Trophoblast cell (in vitro differentiated cells and primary cell): ENCODE measurements at regions not wholly inside any gene's neighbourhood (a gene's known extent, or its start where the extent isn't known, plus 50 kb on each side); places are given as distances from the start of the nearest gene placed in this dataset.

ENCODE experiments used
- DNase-seq, 2 donors: peaks; one replicate each; pipeline ENCODE4 v3.0.0-alpha.2; 2016
- H2AFZ ChIP-seq: 2 replicates; pipeline ENCODE4 v1.6.1; 2013; ENCODE audit warnings: low read length, moderate library complexity, mild to moderate bottlenecking; ENCODE audit not compliant: insufficient read depth, poor library complexity
- H2AK5ac ChIP-seq: 2 replicates; pipeline ENCODE4 v1.6.1; 2013; ENCODE audit warnings: mild to moderate bottlenecking, low read length
- H2BK120ac ChIP-seq: 2 replicates; pipeline ENCODE4 v1.6.1; 2013; ENCODE audit warnings: low read length, mild to moderate bottlenecking, moderate library complexity; ENCODE audit not compliant: insufficient read depth, poor library complexity
- H2BK12ac ChIP-seq: 2 replicates; pipeline ENCODE4 v1.6.1; 2013; ENCODE audit warnings: mild to moderate bottlenecking, low read length, moderate library complexity
- H2BK5ac ChIP-seq: 2 replicates; pipeline ENCODE4 v1.6.1; 2013; ENCODE audit warnings: low read length, low read depth, moderate library complexity, mild to moderate bottlenecking; ENCODE audit not compliant: poor library complexity
- H3K14ac ChIP-seq: 2 replicates; pipeline ENCODE4 v1.6.1; 2013; ENCODE audit warnings: mild to moderate bottlenecking, low read length
- H3K18ac ChIP-seq: 2 replicates; pipeline ENCODE4 v1.6.1; 2013; ENCODE audit warnings: mild to moderate bottlenecking, low read length
- H3K23ac ChIP-seq: 2 replicates; pipeline ENCODE4 v1.6.1; 2013; ENCODE audit warnings: low read length
- H3K27ac ChIP-seq: 2 replicates; pipeline ENCODE4 v1.5.1; 2013; ENCODE audit warnings: low read depth, mild to moderate bottlenecking, inconsistent platforms, low read length, moderate library complexity
- H3K27me3 ChIP-seq: 2 replicates; pipeline ENCODE4 v1.6.1; 2013; ENCODE audit warnings: inconsistent platforms, mild to moderate bottlenecking, low read length, moderate library complexity; ENCODE audit not compliant: insufficient read depth
- H3K36me3 ChIP-seq, 2 experiments: 1 replicate in 1 of 2; 2 replicates in 1 of 2; pipeline ENCODE4 v1.6.1; 2013; ENCODE audit warnings: low read length in 2 of 2, mild to moderate bottlenecking in 2 of 2, moderate library complexity in 1 of 2; ENCODE audit not compliant: insufficient read depth in 2 of 2, control insufficient read depth in 1 of 2
- H3K4ac ChIP-seq: 2 replicates; pipeline ENCODE4 v1.6.1; 2013; ENCODE audit warnings: low read depth, mild to moderate bottlenecking, low read length, moderate library complexity
- H3K4me1 ChIP-seq, 2 experiments: 1 replicate in 1 of 2; 2 replicates in 1 of 2; pipeline ENCODE4 v1.6.1; 2013; ENCODE audit warnings: low read length in 2 of 2, mild to moderate bottlenecking in 2 of 2, moderate library complexity in 1 of 2; ENCODE audit not compliant: insufficient read depth in 2 of 2, control insufficient read depth in 1 of 2
- H3K4me2 ChIP-seq: 2 replicates; pipeline ENCODE4 v1.6.1; 2013; ENCODE audit warnings: inconsistent platforms, mild to moderate bottlenecking, low read length, moderate library complexity
- H3K4me3 ChIP-seq: 2 replicates; pipeline ENCODE4 v1.5.1; 2013; ENCODE audit warnings: mild to moderate bottlenecking, low read depth, low read length, inconsistent platforms
- H3K79me1 ChIP-seq: one replicate; pipeline ENCODE4 v1.6.1; 2013; ENCODE audit warnings: low read length
- H3K79me2 ChIP-seq: 2 replicates; pipeline ENCODE4 v1.6.1; 2013; ENCODE audit warnings: low read length, mild to moderate bottlenecking; ENCODE audit not compliant: control insufficient read depth, insufficient read depth, poor library complexity
- H3K9ac ChIP-seq: 2 replicates; pipeline ENCODE4 v1.6.1; 2013; ENCODE audit warnings: mild to moderate bottlenecking, low read length
- H3K9me3 ChIP-seq: 2 replicates; pipeline ENCODE4 v1.6.1; 2013; ENCODE audit warnings: low read depth, mild to moderate bottlenecking, control low read depth, inconsistent platforms, low read length; ENCODE audit not compliant: insufficient read depth
- H4K12ac ChIP-seq: 2 replicates; pipeline ENCODE4 v1.6.1; 2013; ENCODE audit warnings: low read depth, mild to moderate bottlenecking, low read length, moderate library complexity
- H4K8ac ChIP-seq: 2 replicates; pipeline ENCODE4 v1.6.1; 2013; ENCODE audit warnings: low read depth, mild to moderate bottlenecking, low read length, moderate library complexity
- H4K91ac ChIP-seq: one replicate; pipeline ENCODE4 v1.6.1; 2013; ENCODE audit warnings: low read depth, mild to moderate bottlenecking, low read length, moderate library complexity
- WGBS: extraction: QIAGEN DNeasy Blood & Tissue Kit; methylation state at CpG from one replicate; pipeline ENCODE4 v1.1.7; 2013; ENCODE audit warnings: missing lambda C conversion rate; ENCODE audit not compliant: insufficient read length, insufficient coverage; ENCODE audit errors: extremely low coverage; 5-methylcytosine and 5-hydroxymethylcytosine counted together

- Histone ChIP-seq H3K4ac (no peak overlapping the region), H4K91ac (no peak overlapping the region), H2BK5ac (no peak overlapping the region), H2AK5ac (no peak overlapping the region), H3K27me3 (no peaks in the 10 kb centered on the region), H3K18ac (no peak overlapping the region), H3K4me1 (no peaks in the 10 kb centered on the region), H3K23ac (no peak overlapping the region), H2AFZ (no peak overlapping the region), H3K4me3 (no peak overlapping the region), H3K14ac (no peak overlapping the region), H3K79me2 (no peaks in the 10 kb centered on the region), H4K8ac (no peak overlapping the region), H3K36me3 (no peaks in the 10 kb centered on the region), H3K9ac (no peak overlapping the region), H2BK12ac (no peak overlapping the region), H2BK120ac (no peak overlapping the region), H3K9me3 (no peaks in the 10 kb centered on the region), H3K4me2 (no peak overlapping the region), H3K27ac (no peak overlapping the region), H4K12ac (no peak overlapping the region), H3K79me1 (no peaks in the 10 kb centered on the region)
- no CpG with 5 or more reads among the region's 5 CpGs for WGBS
- peak in 1 of 2 donors; percentile 41 for DNase-seq
Measured at GRCh38 chr15:87752250-87752951, 504.1 kb downstream of the NTRK3 start.

DNA sequence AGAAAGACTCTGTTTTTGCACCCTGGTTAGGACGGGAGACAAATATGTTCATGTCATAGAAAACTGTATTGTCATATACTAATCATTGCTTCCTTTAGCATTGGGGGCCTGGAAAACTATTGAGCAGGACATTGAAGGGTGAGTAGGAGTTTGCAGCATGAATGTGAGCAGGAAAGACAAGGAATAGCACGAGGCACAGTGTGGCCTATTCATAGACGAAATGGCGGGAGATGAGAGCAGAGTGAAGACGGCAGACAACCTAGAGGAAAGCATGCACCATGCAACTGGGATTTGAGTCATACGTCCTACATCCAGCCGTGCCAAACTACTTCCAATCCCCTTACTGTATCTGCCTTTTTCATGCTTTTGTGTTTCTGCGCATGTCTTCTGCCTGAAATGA lies 508.1 kb downstream of the NTRK3 start:
- no peak overlapping the region for H4K91ac ChIP-seq
- H3K36me3 ChIP-seq: no peaks in the 10 kb centered on the region
- H4K12ac ChIP-seq: no peak overlapping the region
- no peak overlapping the region for H3K9ac ChIP-seq
- no peaks in the 10 kb centered on the region for H3K4me1 ChIP-seq
- no peak overlapping the region for H2AFZ ChIP-seq
- no peak overlapping the region for H4K8ac ChIP-seq
- no peaks in the 10 kb centered on the region for H3K79me1 ChIP-seq
- no peaks in the 10 kb centered on the region for H3K79me2 ChIP-seq
- H2BK12ac ChIP-seq: no peak overlapping the region
- H3K27me3 ChIP-seq: no peaks in the 10 kb centered on the region
- H2BK120ac ChIP-seq: no peak overlapping the region
- no peak for DNase-seq
- no CpG with 5 or more reads among the region's 8 CpGs for WGBS
- H2AK5ac ChIP-seq: no peak overlapping the region
- H3K4me3 ChIP-seq: no peak overlapping the region
- H3K23ac ChIP-seq: no peak overlapping the region
- no peak overlapping the region for H3K14ac ChIP-seq
- no peak overlapping the region for H3K4me2 ChIP-seq
- no peaks in the 10 kb centered on the region for H3K9me3 ChIP-seq
- H3K27ac ChIP-seq: no peak overlapping the region
- no peak overlapping the region for H3K4ac ChIP-seq
- no peak overlapping the region for H2BK5ac ChIP-seq
- no peak overlapping the region for H3K18ac ChIP-seq

DNA sequence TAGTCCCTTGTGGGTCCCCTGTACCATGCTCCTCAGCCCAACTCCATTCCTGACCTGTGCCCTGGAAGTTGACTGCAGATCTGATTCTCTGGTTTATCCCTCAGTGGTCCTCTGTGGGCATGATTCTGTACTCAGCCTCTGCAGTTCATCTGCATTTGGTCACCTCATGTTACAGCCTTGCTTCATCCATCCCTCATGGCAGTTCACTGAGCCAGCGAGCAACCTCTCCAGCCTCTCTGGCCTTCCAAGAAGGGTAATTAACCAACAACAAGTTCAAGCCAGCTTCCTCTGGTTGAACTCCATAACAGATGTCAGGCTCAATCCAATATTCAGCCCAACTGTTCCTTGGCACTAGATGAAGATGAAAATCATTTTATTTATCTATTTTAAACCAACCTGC lies 509.5 kb downstream of the NTRK3 start:
- Histone ChIP-seq H3K18ac (no peak overlapping the region), H3K4me2 (no peak overlapping the region), H3K36me3 (no peaks in the 10 kb centered on the region), H4K8ac (no peak overlapping the region), H3K27ac (no peak overlapping the region), H3K79me1 (no peaks in the 10 kb centered on the region), H2BK12ac (no peak overlapping the region), H2AK5ac (no peak overlapping the region), H3K9me3 (no peaks in the 10 kb centered on the region), H2BK5ac (no peak overlapping the region), H3K4me1 (no peaks in the 10 kb centered on the region), H4K91ac (no peak overlapping the region), H3K14ac (no peak overlapping the region), H3K79me2 (no peaks in the 10 kb centered on the region), H3K23ac (no peak overlapping the region), H2AFZ (no peak overlapping the region), H4K12ac (no peak overlapping the region), H3K4me3 (no peak overlapping the region), H2BK120ac (no peak overlapping the region), H3K9ac (no peak overlapping the region), H3K4ac (no peak overlapping the region), H3K27me3 (no peaks in the 10 kb centered on the region)
- WGBS: no CpG with 5 or more reads among the region's 1 CpG
- no peak for DNase-seq

DNA sequence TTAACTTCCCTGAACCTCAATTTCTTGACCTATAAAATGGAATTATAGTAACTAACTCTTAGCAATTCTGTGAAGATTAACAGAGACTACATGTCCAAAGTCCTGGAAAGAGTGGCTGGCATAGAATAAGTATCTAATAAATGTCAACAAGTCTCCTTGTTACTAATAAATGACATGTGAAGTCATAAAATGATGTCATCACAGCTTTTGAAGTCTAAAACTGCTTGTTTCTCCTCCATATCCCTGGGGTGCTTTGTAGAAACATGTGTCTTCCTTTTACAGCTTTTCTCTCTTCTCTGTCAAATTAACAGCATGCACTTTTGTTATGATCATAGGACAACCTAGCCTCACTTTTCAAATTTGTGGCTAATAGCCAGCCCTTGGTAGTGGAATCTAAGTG lies 510.2 kb downstream of the NTRK3 start:
- DNase-seq: no peak
- Histone ChIP-seq H3K4me2 (no peak overlapping the region), H3K79me2 (no peaks in the 10 kb centered on the region), H2BK12ac (no peak overlapping the region), H3K23ac (no peak overlapping the region), H3K9ac (no peak overlapping the region), H2BK5ac (no peak overlapping the region), H2BK120ac (no peak overlapping the region), H3K18ac (no peak overlapping the region), H3K4me3 (no peak overlapping the region), H3K4ac (no peak overlapping the region), H3K4me1 (peaks cover 0 to 2% of the 10 kb centered on the region in 2 experiments), H4K91ac (no peak overlapping the region), H4K12ac (no peak overlapping the region), H3K36me3 (no peaks in the 10 kb centered on the region), H3K27ac (no peak overlapping the region), H2AFZ (no peak overlapping the region), H3K9me3 (no peaks in the 10 kb centered on the region), H4K8ac (no peak overlapping the region), H2AK5ac (no peak overlapping the region), H3K27me3 (no peaks in the 10 kb centered on the region), H3K79me1 (no peaks in the 10 kb centered on the region), H3K14ac (no peak overlapping the region)
